GM18505 (cell line): ENCODE measurements at regions not wholly inside any gene's neighbourhood (a gene's known extent, or its start where the extent isn't known, plus 50 kb on each side); places are given as distances from the start of the nearest gene placed in this dataset.

ENCODE experiments used
- ATAC-seq: cut with Tn5 transposase; IDR thresholded peaks from one replicate; pipeline ENCODE4 v1.9.1; 2021; ENCODE audit not compliant: unreplicated experiment
- POLR2A ChIP-seq: IDR thresholded peaks from 4 replicates; pipeline ENCODE4 v1.6.1; 2011; ENCODE audit warnings: borderline replicate concordance; ENCODE audit not compliant: insufficient read depth, insufficient read length; ENCODE audit errors: extremely low read depth

DNA sequence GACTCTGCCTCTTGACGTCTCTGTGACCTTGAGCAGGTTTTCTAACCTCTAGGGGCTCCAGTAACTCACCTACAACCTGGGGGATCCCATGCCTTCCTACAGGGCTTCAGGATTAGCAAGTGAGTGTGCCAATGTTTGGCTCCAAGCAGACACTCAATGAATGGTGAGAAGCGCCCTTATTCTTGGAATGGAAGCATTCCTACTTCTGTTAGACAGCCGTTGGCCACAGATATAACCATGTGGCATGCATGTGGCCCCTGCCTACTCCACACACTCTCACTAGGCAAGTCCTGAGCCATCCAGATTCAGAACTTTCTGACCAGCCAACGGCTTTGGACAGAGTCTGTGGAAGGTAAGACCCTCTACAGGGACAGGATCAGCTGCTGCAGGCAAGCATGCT is 108.9 kb upstream of the LYZL2 start:
- peak; percentile 14 for TF ChIP-seq POLR2A
- ATAC-seq = no peak

DNA sequence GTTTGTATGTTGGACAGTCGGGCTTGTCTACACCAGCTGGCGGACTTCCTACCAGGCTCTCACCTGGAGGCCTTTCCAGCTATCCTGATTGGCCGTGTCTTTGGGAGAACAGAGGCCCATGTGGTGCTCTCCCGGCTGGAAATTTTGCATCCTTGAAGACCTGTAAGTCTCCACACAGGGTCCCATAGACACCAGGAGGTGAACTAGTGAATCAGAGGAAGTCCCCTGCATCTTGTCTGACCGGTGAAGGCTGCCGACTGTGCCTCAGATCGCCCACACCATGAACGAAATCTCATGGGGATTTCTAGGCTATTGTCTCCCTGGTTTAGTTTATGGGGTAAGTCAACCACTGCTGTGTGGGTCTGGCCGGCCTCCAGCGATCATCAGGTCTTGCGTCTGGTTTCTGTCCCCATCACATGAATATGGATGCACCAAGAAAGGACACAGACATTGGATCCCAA is 108.4 kb upstream of the LYZL2 start:
- TF ChIP-seq POLR2A = peak; percentile 32
- ATAC-seq = no peak

DNA sequence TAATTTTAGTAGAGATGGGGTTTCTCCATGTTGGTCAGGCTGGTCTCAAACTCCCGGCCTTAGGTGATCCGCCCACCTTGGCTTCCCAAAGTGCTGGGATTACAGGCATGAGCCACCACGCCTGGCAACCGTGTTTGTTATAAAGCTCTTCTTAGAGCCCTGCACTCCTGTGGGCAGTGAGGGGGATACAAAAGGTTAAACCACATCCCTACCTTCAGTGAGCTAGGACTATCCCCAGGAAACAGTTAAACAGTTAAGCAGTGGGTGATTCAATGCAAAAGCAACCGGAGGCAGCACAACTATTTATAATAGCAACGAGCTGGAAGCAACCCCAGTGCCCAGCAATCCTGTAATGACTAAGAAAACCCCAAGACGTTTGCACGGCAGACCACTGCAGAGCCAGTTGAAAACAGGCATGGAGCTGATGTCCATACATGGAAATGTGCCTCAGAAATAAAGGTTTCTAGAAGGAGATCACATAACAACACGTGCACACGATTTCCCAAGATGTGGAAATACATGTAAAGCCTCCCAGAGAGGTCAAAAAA is 107.2 kb upstream of the LYZL2 start:
- peak; percentile 72 for ATAC-seq
- no peak for TF ChIP-seq POLR2A

DNA sequence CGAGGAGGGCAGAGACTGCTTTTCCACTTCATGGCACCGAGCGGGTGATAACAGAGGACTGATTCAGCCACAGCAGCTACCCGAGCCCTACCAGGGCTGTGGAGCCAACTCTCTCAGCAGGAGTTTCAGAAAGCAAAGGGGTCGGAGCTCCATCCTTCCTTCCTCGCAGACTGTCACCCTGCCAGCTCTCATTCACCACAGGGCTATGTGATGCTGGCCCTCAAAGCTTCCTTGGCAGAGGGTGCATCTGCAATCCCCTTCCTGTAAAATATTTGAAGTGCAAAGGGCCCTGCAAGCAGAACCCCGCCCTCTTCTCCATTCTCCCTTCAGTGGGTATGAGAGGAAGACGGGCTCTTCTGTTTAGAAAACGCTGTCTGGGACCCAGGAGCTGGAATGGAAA is 105.3 kb upstream of the LYZL2 start:
- no peak for TF ChIP-seq POLR2A
- ATAC-seq = no peak

DNA sequence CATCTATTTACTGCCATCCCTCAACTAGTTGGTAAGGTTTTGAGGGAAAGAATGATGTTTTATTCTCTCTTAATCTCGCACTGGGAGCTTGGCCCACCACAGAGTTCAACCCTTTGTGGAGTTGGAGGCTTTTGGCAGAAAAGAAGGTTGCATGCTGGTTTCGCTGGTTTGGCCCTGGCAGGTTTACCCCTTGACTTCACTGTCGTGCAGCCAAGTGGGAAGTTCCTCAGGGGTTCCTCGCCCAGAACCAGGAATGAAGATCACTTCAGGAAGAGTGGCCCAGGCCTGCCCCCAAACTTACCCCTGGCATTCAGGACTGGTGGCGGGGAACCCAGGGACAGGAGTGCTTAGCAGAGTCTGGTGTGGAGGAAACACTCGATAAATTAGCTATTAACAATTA is 103.1 kb upstream of the LYZL2 start:
- no peak for TF ChIP-seq POLR2A
- no peak for ATAC-seq

DNA sequence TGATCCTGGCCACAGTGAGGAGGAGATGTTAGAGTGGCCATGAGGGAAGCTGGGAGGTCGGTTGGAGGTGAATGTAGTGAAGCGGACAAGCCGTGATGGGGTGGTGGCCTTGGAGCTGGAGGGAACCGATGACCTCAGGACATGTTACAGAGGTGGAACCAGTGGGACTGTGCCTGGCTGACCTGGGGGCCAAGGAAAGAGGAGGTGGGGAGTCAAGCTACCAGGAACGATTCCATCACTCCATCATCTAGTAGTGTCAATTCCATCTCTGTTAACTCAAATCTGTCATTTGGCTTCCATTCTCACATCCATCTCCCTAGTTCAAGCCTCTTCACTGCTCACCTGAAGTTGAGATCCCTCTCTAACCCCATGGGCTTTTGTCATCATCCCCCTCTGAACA is 102.4 kb upstream of the LYZL2 start:
- TF ChIP-seq POLR2A = no peak
- ATAC-seq = no peak

DNA sequence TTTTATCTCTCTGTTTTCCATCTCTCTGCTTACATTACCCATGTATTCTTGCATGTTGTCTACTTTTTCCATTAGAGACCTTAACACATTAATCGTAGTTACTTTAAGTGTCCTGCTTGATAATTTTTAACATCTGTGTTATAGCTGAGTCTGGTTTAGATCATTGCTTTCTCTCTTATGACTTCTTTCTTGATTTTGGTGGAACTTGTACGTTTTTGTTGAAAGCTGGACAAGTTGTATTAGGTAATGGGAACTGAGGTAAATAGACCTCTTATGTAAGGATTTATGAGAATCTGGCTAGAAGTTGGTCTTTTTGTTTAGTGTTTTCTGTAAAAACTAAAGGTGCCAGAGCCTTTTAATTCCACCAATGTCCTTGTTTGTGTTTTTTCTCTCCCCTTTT is 100.8 kb upstream of the LYZL2 start:
- no peak for TF ChIP-seq POLR2A
- ATAC-seq = no peak

DNA sequence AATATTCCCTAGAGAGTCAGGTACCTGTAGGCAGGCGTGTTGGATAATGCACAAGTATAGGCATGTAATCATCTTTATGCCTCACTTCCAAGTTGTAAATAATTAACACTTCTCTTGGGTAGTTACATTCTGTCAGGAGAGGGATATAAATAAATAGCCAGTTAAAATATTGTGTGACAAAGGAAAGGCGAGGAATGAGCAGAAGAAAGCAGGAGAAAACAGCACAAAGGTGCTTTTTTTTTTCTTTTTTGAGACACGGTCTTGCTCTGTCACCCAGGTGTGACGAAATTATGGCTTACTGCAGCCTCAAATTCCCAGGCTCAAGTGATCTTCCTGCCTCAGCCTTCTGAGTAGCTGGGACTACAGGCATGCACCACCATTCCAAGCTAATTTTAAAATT is 99.2 kb upstream of the LYZL2 start:
- ATAC-seq = no peak
- no peak for TF ChIP-seq POLR2A

DNA sequence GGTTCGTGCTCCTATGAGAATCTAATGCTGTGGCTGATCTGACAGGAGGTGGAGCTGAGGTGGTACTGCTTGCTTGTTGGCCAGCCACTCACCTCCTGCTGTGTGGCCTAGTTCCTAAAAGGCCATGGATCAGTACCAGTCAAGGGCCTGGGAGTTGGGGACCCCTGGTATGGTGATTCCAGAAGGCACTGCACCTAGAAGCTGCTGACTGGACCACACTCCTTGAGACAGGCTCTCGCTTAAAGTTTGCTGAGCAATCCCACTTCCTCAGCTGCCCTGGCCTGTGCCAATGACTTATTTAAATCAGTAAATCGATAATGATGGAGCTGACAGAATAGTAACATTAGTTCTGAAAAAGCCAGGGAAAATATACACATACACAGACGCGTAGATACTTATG is 98.6 kb upstream of the LYZL2 start:
- no peak for TF ChIP-seq POLR2A
- ATAC-seq = no peak

DNA sequence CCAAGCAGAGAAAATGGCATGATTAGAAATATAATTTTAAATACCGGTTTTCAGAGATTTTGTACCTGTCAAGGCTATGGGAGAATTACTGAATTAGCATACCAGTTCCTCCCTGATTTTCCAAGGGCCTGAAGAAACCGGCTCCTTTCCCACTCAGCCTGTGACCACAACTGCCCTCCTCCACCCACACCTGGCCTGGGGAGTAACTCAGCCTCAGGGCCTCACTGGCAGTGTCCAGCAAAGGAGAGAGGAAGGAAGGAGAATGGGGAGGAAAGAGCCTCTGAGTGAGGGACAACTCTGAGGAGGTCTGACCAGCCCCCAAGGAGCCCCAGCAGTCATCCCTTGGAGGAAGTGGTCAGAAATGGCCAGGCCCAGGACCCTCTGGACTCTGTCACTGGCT is 98.0 kb upstream of the LYZL2 start:
- no peak for TF ChIP-seq POLR2A
- no peak for ATAC-seq

DNA sequence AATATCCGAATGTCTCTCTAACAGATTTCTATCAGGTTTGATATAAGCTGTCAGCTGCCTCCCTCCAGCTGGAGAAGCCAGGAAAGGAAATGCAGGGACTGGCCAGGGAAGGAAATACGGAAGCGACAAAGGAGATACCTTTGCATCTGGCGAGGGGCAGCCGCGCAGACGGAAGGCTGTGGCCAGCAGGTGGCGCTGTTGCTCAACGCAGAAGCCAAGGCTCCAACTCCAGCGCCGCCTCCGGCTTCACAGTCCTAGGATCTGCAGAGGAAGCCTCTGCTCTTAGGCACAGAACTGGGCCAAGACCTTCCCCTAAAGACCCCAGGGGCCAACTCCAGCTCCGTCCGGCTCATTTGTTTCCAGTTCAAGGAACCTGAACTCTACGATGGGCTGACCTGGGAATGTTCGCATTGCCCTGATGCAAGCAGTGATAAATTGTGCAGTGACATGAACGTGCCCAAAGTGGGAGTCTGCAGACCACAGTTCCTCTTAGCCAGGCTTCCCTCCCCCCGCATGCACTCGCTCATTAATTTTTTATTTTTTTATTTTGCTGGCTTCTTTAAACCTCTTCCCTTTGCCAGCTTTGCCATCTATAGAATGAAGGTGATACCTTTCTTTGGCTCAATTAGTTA is 97.3 kb upstream of the LYZL2 start:
- ATAC-seq = peak; percentile 90

DNA sequence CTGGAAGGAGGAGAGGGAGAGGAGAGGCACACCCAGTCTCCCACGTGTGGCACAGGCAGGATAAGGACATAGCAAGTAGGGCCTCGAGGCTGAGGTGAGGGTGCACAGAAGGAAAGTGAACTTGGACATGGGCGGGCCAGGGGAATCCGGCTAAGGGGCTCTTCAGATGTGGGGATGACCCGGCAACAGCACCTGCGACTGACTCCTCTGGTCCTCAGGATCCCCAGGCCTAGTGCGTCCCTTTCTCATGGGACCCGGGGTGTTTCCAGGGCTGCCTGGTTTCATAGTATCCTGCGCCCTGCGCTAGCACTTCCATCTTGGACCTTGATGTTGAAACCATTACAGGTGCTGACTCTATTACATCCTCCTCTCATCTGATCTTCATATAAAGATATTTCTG is 96.1 kb upstream of the LYZL2 start:
- ATAC-seq = no peak
- no peak for TF ChIP-seq POLR2A

DNA sequence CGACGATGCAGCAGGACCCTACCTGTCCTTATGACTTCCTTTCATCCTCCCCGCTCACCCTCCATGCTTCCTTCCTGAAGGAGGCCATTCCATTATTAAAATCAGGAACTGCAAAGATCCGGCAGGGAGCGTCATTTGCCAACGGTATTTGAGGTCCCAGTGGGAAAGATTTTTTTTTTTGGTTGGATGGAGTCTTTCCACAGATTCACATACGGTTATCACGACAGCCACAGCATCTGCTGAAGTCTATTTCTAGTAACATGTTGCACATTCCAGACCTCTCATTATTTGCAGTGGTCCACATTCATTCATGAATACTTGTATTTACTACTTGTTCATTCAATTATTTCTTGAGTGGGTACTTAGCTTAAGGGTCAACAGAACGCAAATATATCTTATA is 94.7 kb upstream of the LYZL2 start:
- ATAC-seq = no peak
- no peak for TF ChIP-seq POLR2A

DNA sequence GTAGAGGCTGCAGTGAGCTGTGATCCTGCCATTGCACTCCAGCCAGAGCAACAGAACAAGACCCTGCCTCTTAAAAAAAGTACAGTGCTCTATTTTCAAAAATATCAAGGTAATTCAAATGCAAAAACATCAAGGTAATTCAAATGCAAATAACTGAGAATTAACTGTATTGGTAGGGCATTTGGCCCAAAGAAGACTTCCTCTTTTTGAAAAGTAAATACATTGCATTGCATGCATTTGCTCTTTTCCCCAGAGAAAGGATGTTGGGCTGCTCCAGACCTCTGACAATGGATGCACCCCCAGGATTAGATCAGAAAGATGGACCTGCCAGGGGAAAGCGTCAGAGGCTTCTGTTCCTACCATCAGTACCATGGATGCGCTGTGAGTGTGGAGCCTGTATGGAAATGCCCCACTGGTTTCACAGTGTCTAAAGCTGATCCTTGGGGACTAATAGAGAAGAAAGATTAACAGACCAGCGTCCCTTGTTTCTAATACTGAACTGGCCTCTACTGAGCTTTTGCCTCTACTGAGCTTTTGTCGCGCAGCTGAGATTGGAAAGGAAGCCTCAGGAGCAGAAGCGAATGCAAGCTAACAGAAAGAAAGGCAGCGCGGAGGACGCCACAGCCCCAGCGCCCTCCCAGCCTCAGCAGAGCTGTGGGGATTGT is 93.5 kb upstream of the LYZL2 start:
- no peak for TF ChIP-seq POLR2A
- no peak for ATAC-seq

DNA sequence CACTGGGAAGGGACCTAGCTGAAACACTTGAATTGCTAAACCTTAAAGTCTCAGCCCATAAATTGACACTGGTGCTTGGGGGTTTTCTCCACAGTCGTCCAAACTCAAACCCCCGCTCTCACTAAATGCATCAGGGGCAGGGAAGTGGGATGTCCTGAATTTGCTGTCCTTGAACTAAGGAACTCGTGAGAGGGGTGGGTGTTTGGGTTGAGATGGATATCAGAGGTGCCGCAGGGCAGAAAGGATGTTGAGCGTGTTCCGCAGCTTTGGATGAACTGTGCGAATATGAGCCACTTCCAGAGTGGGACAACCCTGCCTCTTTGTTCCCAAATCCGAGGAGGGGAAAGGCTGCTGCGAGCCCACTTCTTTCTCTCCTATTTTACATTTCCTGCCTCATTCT is 90.3 kb upstream of the LYZL2 start:
- no peak for TF ChIP-seq POLR2A
- no peak for ATAC-seq

DNA sequence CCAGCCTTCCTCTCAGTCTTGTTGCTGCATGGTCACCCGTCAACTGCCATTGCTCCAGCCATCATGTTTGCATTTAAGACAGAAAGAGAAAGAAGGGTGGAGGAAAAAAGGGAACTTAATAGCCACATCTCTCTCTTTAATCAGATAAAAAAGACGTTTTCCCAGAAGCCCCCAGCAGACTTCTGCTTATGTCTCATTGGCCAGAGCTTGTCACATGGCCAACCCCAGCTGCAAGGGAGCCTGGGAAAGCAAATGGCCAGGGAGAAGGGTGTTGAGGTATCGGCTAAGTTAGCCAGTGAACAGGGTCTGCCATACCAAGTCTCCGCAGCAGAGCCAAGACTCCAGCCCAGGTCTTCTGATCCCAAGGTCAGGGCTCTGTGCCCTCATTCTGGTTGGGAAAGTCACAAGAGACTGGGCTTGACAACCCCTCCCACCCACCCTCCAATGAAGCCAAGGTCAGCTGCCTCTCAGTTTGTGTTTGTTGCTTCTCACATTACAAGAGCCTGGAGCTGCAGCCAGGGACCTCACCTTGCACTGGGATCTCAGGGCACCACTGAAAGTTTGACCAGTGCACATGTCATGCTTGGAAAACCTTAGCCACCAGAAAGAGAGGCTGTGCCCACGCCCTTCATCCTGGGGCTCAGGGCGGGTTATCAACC is 80.3 kb upstream of the LYZL2 start:
- no peak for TF ChIP-seq POLR2A
- no peak for ATAC-seq
